ENCODE measurements at regions not wholly inside any gene's neighbourhood (a gene's known extent, or its start where the extent isn't known, plus 50 kb on each side); places are given as distances from the start of the nearest gene placed in this dataset.

DNA sequence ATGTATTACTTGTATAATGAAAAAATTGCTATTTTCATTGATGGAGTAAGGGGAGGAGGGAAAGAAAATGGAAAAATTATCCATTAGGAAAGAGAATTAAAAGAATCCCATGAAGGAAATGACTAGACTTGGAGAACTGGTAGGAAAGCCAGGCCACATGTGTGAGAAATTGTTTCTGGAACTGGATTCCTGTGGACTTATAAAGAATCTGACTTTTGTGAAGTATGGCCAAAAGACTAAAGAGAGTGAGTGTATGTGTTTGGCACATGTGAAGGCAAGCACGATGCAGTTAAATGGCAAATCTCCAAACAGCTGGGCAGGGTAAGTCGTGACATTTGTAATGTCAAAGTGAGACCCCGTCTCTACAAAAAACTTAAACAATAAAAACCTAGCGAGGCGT is 89.4 kb downstream of the MTX3 start:
- intact Hi-C loops (cut with DNase I), result no loop called here
- ATAC-seq (no peak), DNase-seq (no peak)
- Histone ChIP-seq H3K9me3 (no peaks in the 10 kb centered on the region), H3K4me3 (no peak overlapping the region), H3K27me3 (no peaks in the 10 kb centered on the region), H3K4me1 (no peaks in the 10 kb centered on the region), H3K27ac (no peak overlapping the region), H3K36me3 (no peaks in the 10 kb centered on the region)
- no peak for TF ChIP-seq POLR2A (IDR thresholded peaks at IDR 0.05)
- TF ChIP-seq, protein P1, sequence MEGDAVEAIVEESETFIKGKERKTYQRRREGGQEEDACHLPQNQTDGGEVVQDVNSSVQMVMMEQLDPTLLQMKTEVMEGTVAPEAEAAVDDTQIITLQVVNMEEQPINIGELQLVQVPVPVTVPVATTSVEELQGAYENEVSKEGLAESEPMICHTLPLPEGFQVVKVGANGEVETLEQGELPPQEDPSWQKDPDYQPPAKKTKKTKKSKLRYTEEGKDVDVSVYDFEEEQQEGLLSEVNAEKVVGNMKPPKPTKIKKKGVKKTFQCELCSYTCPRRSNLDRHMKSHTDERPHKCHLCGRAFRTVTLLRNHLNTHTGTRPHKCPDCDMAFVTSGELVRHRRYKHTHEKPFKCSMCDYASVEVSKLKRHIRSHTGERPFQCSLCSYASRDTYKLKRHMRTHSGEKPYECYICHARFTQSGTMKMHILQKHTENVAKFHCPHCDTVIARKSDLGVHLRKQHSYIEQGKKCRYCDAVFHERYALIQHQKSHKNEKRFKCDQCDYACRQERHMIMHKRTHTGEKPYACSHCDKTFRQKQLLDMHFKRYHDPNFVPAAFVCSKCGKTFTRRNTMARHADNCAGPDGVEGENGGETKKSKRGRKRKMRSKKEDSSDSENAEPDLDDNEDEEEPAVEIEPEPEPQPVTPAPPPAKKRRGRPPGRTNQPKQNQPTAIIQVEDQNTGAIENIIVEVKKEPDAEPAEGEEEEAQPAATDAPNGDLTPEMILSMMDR (IDR thresholded peaks at IDR 0.05), result no peak
- 57 to 86% (median 65%) methylated on average over 5 of the region's 5 CpGs for WGBS, 4 donors

DNA sequence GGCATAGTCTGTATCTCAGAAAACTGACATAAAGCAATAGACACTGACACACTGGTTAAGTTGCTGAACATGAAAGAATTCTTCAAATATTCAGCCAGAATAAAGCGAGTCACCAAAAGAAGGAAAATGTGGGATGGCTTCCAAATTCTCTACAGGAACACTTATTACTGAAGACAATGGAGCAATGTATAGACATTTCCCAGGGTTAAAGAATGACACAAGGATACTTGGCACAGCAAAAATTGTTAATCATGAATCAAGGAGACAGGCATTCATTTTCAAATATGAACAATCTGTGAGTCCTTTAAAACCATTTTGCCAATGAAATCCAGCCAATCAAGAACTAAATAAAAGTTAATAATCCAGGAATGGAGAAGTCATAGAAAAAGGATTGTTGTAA is 92.5 kb downstream of the MTX3 start:
- WGBS, 4 donors, result 49 to 63% (median 57%) methylated on average over 1 of the region's 1 CpG
- no peaks in the 10 kb centered on the region for H3K4me1 ChIP-seq

GRCh38 chr5:79893976-79894375 is 97.1 kb downstream of the MTX3 start:
- 40 to 61% (median 53%) methylated on average over 3 of the region's 3 CpGs for WGBS, 4 donors
- Histone ChIP-seq H3K27ac (no peak overlapping the region), H3K27me3 (peaks cover 0 to 2% (median 0%) of the 10 kb centered on the region in 9 donors), H3K9me3 (no peaks in the 10 kb centered on the region), H3K4me1 (no peaks in the 10 kb centered on the region), H3K36me3 (no peaks in the 10 kb centered on the region), H3K4me3 (no peak overlapping the region)
- DNase-seq, result no peak
- no peak for ATAC-seq
- TF ChIP-seq, protein P1 (IDR thresholded peaks at IDR 0.05), result no peak
- no peak for TF ChIP-seq POLR2A (IDR thresholded peaks at IDR 0.05)
- intact Hi-C loops (cut with DNase I), result no loop called here

More for the DNA sequence above, 92.5 kb downstream of the MTX3 start:
- Histone ChIP-seq H3K4me3 (no peak overlapping the region), H3K36me3 (no peaks in the 10 kb centered on the region), H3K9me3 (no peaks in the 10 kb centered on the region), H3K27me3 (no peaks in the 10 kb centered on the region), H3K27ac (no peak overlapping the region)
- intact Hi-C loops (cut with DNase I), result no loop called here
- DNase-seq, result no peak
- TF ChIP-seq POLR2A (IDR thresholded peaks at IDR 0.05), result no peak
- TF ChIP-seq, protein P1 (IDR thresholded peaks at IDR 0.05), result no peak
- no peak for ATAC-seq

GRCh38 chr5:79893485-79893884 is 97.6 kb downstream of the MTX3 start:
- intact Hi-C loops (cut with DNase I), result no loop called here
- no peak for ATAC-seq
- no peaks in the 10 kb centered on the region for H3K4me1 ChIP-seq
- H3K36me3 ChIP-seq, result no peaks in the 10 kb centered on the region
- WGBS, 4 donors, result 64 to 90% (median 78%) methylated on average over 1 of the region's 1 CpG
- no peak overlapping the region for H3K4me3 ChIP-seq
- no peak for TF ChIP-seq POLR2A (IDR thresholded peaks at IDR 0.05)
- TF ChIP-seq, protein P1 (IDR thresholded peaks at IDR 0.05), result no peak
- no peak for DNase-seq
- peaks cover 0 to 2% (median 0%) of the 10 kb centered on the region in 9 donors for H3K27me3 ChIP-seq
- no peaks in the 10 kb centered on the region for H3K9me3 ChIP-seq
- no peak overlapping the region for H3K27ac ChIP-seq
